NCI-H1694 (cell line): ENCODE measurements at regions not wholly inside any gene's neighbourhood (a gene's known extent, or its start where the extent isn't known, plus 50 kb on each side); places are given as distances from the start of the nearest gene placed in this dataset.

Experiments
- DNase-seq: peaks from one replicate; lab custom pipeline; 2025; lab: John Stamatoyannopoulos, UW

DNA sequence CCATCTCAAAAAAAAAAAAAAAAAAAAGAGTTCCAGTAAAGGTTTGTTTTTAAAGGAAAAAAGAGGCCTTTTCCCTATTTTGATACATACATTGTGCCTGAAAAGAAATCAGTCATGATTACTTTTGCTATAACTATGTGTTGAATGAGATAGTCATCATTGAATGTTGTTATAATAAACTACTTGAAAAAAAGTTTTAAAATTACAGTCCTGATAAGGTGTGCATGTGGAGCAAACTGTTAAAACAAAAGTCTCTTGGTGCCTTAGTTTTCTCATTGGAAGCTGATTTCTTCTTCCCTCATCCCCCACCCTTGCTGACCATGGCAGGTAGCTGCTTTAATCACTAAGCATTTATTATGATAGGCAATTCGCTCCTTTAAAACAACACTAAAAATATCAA, 172.3 kb upstream of the TBCA start:
- no peak for DNase-seq

DNA sequence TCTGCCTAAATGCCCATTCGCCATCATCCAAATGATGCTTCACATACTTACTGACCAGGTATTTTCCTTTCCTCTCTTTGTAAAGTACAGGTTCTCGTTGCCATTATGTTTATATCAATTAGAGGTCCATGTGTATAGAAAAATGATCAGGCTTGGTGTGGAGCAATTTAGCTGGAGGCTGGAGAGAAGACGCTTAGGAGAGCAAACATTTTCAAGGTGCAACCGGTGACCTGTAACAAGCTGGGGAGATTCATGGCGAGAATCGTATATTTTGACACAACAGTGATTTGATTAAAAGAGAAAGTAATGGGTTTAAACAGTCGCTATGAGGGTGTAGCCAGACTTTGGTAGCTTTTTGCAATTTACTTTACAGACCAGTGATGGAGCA, 170.9 kb upstream of the TBCA start:
- DNase-seq, result no peak

DNA sequence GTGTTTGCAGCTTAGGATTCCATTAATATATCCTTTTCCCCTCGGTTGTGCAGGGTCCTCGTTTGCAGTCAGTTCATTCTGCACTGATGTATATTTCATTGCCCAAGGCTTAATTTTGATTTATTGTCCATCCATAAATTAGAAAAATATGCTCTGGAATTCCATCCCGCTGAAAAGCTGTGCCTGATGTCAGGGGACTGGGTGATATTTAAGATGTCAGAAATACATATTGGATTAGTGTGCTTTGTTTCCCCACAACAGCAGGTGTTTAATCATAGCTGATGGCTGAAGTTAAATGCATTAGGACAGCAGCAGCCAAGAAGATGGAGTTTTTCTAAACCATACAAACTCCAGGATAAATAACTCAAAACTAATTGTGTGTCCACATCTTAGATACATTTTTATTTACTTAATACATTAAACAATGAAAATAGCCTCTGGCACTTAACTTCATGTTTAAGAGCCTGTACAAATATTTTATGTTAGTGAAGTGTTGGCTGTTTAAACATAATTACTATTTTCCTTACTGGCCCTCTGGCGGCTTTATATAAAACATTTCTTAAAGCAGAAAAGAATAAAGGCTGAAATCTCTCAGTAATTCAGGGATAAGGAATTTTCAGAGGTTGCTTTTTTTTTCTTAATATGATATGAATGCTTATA, 170.4 kb upstream of the TBCA start:
- DNase-seq, result no peak

DNA sequence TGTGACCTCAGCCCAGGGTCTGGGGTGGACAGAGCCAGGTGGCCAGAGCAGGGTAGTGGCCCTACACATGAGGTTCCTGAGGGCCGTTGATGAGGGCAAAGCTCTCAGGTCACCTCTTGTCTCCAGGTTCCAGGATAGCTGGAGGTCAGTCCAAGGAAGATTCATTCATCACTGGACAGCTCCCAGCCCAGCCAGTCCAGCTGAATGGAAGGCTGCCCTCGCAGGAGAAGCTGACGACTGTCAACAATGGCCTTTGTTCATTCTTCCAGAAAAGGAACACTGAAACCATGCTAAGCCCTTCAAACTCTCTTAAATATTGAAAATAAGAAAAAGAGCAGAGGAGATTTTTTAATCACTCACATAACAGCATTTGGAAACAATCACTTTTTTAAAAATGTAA, 169.7 kb upstream of the TBCA start:
- no peak for DNase-seq

DNA sequence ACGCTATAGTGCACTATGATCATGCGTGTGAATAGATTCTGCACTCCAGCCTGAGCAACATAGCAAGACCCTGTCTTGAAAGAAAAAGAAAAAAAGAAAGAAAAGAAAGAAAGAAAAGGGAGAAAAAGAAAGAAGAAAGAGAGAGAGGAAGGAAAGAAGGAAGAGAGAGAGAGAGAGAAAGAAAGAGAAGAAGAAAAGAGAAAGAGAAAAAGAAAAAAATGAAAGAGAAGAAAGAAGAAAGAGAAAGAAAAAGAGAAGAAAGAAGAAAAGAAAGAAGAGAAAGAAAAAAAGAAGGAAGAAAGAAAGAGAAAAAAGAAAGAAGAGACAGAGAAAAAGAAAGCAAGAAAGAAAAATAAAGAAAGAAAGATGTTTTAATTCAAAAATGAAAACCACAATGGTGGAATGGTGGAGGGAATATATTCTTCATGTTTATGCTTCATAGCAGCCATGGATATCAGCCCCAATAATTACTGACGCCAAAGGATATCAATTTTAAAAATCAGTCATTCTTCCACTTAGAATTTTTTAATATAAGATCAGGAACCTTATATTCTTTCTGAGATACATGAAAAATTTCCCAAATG, 168.7 kb upstream of the TBCA start:
- no peak for DNase-seq

DNA sequence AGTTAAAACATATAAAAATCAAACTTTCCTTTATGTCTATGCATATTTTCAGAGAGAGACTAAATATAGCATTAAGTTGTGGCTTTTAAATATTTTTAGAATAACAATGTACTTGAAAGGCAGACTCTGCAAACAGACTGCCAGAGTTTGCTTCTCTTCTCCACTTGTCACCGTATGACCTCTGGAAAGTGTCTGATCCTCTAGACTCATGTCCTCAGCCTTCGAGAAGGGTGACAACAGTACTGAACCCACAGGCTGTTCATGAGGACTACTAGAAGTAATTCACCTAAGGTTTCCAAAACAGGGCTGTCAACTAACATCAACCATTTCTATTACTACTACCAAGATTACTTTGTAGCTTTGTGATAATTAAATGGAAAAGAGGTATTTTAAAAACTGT, 167.7 kb upstream of the TBCA start:
- DNase-seq, result no peak

DNA sequence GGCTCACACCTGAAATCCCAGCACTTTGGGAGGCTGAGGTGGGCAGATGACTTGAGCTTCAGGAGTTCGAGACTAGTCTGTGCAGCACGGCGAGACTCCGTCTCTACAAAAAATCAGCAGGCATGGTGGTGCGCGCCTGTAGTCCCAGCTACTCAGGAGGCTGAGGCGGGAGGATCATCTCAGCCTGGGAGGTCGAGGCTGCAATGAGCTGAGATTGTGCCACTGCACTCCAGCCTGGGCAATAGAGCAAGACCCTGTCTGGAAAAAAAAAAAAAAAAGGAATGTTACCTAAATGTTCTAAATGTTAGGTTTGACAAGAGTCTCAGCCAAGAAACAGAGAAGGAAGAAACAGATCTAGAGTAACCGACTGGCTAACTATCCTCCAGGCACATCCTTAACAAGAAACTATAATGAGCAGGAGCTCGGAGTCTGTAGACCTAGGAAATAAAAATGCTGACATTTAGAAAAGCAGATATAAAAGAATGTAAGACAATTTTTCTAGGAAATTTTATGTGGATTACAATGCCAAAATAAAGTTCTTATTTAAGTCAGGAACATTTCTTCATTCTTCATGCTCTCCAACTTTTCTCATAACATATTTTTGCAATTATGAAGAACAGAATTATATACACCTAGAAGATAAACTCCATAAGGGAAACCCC, 166.6 kb upstream of the TBCA start:
- DNase-seq, result no peak

DNA sequence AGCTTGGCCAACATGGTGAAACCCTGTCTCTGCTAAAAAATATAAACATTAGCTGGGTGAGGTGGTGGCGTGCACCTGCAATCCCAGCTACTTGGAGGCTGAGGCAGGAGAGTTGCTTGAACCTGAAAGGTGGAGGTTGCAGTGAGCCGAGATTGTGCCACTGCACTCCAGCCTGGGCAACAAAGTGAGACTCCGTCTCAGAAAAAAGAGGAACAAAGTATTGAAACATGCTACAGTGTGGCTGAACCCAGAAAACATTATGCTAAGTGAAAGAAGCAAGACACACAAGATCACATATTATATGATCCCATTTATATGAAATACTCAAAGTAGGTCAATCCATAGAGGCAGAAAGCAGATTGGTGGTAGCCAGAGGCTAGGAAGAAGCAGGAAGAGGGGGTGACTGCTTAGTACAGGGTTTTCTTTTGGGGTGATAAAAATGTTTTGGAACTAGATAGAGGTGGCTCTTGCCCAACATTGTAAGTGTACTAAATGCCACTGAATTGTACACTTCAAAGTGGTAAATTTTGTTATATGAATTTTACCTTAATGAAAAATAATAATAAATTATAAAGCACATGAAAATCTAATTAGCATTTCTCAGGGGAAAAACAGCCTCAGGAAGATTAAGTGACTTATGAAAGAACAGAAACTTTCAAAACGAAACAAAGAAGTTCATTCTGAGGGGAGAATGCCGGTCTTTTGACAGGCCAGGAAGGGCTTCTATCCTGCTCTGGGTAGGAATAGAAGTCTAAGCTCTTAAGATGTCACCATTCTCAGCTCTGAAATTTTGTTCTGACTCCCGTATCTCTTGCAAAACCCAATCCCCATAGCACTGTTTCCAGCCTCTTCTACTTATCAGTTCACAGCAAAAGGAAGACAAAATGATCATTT, 161.1 kb upstream of the TBCA start:
- no peak for DNase-seq

DNA sequence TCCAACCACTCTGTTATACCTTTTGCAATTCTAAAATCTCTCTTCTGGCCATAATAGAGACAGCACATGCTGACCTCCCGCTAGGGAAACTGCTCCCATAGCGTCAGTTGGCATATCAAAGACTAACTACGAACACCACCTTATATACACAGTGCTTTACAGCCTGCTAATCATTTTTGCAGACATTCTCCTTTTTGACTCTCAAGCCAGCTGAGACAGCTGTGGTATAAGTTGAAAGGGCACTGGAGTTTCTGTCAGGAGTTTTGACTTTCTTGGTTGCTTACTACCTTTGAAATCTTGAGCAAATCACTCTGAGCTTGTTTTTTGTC, 160.2 kb upstream of the TBCA start:
- no peak for DNase-seq

DNA sequence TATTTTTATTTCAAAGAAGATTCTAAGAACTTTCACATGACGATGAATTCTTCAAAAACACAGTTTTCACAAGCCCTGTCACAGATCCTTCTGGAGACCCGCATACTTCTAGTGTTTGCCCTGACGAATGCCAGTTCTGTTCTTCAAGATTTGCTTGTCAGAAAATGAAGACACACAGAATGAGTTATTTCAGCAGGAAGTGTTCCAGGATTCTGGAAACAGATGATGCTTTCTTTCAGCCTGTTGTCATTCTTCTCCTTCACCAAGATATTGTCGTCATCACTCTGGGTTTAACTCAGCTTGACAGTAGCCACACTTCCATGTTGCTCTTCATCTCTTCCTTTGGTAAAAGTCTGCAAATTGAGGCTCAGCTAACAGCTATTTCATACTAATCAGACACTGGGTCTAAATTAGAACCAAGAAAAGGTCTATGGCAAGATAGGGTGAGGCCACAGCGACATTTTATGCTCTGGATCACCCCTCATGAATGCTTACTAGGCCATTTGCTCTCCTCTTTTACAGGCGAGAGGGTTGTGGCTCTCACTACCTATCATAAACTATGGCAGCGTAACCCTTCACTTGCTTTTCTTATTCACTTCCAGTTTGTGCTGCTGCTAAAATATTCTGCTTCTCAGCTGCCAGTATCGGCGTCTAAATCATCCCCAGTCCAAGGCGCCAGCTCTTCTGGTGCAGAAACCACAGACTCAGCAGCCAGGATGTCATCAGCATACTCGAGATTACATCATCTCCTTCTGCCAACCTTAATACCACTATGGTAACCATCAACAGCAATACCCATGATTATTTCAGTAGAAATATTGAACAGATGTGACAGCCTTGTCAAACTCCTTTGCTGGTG, 159.6 kb upstream of the TBCA start:
- no peak for DNase-seq

DNA sequence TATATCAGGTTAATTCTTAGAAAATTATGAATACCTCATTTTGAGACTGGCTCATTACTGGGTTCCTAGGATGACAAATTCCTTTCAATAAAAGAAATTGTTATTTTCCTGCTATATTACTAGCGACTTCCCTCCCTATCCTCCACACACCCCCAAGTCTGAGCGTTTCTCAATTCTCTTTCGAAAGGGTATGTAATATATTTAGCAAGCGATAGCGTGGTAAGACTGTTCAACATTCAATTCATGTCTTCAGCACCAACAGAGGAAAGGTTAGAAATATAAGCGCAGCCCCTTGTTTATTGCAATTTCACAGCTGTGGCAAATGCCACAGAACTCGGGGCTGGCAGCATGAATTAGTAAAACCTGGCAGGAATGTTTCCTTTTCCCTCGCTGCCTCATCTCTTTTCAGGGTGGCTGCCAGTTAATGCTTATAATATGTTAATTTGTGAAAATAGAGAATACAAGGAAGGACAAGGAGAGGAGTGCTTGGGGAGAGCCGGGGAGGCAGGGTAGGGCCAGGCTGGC, 152.7 kb upstream of the TBCA start:
- no peak for DNase-seq

DNA sequence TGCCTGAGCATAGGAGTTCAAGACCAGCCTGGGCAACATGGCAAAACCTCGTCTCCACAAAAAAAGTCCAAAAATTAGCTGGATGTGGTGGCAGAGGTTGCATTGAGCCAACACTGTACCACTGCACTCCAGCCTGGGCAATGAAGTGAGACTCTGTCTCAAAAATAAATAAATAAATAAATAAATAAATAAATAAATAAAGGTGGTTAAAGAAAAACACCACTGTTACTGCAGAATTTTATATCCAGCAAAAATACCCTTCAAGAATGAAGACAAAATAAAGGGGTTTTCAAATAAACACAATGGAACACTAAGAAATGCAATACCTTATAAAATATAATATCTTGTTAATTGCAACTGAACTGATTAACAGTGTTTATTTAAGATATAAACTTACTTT, 150.2 kb upstream of the TBCA start:
- no peak for DNase-seq

DNA sequence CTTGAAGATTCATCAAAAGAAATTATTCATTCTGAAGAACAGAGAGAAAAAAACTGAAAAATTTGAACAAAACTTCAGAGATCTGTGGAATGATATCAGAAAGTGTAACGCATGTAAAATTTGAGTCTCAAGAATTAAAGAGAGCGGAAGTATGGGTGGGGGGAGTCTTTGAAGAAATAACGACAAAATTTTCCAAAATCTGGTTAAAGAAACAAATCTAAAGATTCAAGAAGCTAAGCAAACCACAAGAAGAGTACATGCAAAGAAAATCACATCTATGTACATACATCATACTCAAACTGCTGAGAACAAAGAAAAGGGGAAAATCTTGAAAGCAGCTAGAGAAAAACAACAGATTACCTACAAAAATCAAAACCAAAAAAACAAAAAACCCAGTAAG, 149.4 kb upstream of the TBCA start:
- no peak for DNase-seq

DNA sequence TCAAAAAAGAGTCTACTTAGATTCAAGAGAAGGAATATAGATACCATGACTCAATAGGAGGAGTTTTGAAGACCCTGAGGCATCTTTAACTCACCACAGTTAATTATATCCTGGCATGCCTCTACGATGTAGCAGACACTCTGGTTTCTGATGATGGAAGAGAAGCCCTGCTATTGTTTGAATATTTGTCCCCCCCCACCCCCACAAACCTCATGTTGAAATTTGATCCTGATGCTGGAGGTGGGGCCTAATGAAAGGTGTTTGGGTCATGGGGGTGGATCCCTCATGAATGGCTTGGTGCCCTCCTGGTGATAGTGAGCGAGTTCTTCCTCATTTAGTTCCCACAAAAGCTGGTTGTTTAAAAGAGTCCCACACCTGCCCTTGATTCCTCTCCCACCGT, 147.9 kb upstream of the TBCA start:
- no peak for DNase-seq

DNA sequence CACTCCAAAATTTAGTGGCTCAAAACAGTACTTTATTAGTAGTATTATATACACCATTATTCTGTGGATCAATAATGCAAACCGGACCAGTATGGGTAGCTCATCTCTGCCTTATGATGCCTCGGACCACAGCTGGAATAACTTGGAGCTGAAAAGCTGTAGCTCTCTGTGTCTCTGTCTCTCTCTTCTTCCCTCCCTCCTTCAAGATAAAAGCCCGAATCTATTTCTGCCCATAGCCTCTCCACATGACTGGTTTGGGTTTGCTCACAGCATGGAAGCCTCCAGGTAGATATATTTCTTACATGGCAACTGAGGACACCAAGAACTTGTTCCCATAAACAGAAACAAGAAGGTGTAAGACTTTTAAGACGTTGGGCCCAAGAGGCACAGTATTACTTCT, 147.5 kb upstream of the TBCA start:
- DNase-seq, result no peak

DNA sequence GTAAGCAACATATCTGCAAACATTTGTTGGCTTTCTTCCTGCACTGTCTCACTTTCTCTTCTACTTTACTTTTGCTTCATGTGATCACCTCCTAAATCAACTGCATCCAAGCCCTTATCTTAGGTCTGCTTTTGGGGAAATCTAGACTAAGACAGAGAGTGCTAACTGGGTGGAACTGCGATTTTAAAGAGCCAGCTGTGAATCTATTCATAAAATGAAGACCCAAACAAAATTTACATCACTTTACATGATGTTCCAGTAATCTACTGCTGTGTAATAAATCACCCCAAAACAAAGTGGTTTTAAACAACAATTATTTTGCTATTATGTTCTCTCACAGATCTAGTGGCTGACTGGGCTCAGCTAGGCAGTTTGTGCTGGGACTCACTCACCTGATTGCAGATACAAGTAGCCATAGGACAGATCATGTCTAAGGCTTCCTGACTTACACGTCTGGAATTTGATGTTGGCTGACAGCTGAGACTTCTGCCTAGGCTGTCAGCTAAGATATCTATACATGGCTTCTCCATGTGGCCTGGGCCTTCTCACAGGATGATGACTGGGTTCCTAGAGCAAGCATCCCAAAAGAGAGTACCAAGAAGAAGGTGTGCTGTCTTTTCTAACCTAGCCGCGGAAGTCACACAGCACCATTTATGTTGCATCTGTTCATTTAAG, 145.1 kb upstream of the TBCA start:
- no peak for DNase-seq

DNA sequence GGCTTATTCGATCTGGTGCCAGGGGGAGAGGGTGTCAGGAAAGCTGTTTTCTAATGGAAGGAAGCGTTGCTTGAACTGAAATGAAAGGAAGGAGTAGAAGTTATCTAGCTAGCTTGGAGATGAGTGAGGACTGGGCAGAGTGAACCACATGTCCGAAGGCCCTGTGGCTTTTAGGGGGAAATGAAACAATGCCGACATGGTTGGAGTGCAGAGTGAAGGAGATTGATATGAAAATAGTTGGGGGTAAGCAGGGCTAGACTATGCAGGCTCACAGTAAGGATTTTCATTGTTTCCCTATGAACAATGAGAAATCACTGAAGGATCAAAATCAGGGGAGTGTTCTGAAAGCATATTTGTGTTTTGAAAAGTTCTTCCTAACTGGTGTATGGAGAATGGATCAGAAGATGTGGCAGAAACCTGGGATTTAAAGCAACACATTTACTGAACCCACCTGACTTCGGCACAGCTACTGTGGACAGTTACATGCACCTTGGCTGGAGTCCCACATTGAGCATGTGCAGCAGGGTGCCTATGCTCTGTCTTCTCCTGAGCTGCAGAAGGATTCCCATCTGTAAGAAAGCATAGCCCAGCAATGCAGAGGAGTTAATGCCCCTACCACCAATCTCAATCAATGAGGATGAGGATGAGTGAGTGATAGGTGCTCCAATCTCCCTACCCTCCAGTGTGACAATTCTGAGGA, 144.4 kb upstream of the TBCA start:
- no peak for DNase-seq

DNA sequence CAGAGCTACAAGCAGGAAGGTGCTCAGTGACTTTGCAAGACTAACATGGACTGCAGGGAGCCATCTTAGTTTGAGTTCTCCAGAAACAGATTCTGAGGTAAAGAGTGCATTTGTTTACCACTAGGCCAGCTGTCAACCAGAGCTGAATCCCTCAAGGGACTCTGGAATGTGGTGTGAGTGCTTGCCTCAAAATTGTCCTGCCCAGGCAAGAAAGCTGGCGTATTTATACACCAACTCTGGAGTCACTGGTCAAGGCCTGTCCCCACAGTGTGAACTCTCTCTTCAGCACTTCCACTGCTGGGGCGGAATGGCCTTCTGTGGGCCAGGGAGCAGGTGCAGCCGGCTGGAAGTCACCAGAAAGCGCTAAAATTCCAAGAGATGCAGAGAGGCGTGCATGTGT, 139.2 kb upstream of the TBCA start:
- no peak for DNase-seq

DNA sequence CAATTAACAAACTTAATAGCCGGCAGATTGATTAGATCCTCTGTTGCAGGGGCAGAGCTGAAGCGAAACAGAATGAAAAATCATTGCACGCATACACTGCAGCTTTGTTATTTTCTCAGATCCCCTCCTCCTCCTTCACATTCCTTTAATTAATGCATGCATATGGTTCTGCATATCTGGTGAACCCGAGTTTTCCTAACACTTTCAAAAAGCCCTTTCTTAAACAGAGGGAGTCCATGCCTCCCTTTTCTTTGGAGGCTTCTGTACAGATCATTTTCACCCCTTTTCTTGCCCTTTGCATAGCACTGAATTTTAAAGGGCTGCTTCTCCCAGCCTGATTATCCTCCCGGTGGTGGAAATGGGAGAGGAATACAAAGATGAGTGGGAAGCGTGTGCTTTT, 136.6 kb upstream of the TBCA start:
- DNase-seq, result no peak

DNA sequence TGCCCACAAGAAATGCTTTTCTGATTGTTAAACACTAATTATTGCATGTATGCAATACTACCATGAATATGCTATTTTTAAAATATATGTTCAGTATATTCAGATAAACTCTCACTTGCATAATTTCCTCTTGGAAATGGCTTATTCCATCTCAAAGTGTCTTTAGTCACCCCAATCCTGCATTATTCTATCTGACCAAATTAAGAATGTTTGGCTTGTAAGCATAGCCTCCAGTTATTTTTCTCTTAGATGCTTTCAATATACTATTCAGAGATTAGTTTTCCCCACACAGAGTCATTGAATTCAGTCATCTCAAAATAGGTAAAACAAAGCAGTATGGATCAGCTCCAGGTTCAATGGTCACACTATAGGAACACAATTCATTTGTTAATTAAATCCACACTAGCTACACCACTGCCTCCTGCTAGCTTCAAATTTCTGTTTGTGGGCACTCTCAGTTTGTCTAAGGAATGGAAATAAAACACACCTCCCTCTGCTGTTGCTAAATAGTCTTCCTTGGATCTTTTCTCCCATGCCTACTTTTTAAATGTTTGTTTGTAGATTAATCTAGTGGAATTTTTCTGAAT, 134.6 kb upstream of the TBCA start:
- no peak for DNase-seq
